NCI-H345 treated with DMSO at 0.1 percent for 48 hours (cell line): ENCODE measurements at regions not wholly inside any gene's neighbourhood (a gene's known extent, or its start where the extent isn't known, plus 50 kb on each side); places are given as distances from the start of the nearest gene placed in this dataset.

Experiments
- DNase-seq: peaks from one replicate; lab custom pipeline; 2025; ENCODE audit not compliant: unreplicated experiment; lab: John Stamatoyannopoulos, UW

DNA sequence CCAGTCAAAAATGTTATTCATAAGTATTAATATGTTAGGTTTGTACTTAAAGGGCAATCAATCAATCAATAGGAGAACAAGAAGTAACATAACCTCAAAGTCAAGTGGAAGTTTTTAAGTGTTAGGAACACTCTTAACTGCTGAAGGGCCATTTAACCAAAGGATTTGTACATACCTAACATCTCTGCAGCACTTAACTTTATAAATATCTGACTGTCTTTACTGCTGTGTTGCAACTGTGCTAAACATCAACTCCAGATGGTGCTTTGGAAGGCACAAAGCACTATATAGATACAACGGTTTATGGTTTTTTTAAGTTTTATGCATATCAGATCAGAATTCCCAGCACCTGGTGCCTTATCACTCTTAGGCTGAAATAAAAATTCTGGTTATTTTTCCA lies 604.9 kb upstream of the PTGER4 start:
- DNase-seq, result no peak

DNA sequence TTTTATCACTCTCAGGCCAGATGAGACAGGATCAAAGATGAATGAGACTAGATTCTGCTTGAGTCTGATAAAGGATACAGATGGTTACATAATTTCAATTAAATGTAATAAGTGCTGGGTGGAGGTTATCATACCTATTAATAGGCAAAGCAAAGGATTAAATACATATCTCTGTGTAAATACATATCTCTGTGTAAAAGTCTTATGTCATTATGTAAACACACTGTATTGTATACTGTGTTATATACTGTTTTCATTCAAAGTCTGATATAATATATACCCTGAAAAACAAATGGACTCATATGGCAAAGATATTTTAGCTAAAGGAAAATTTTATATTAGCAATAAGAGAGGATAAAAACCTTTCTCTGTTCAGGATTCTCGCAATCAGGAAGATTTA lies 605.8 kb upstream of the PTGER4 start:
- DNase-seq, result no peak

DNA sequence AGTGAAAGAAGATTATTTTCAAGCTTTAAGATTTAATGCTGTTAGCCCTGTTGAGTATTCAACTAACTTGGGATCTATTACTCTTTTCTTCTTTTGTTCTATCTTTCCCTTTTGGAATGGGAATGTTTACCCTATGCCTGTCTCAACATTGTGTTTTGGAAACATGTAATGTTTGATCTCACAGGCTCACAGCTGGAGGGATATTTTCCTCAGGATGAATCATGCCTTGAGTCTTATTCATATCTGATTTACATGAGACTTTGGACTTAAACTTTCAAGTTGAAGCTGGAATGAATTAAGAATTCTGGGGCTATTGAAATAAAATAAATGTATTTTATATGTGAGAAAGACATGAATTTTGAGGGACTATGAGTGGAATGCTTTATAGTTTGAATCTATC lies 607.8 kb upstream of the PTGER4 start:
- DNase-seq, result no peak

DNA sequence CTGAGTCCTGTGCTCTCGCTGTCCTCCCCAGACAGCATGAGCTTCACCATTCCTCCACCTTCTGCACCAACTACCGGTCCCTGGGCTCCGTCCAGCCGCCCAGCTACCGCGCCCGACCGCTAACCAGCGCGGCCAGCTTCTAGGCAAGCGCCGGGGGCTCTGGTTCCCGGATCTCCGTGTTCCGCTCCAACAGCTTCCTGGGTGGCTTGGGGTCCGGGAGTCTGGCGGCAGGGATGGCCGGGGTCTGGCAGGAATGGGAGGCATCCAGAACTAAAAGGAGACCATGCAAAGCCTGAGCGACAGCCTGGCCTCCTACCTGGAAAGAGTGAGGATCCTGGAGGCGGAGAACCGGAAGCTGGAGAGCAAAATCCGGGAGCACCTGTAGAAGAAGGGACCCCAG lies 613.1 kb upstream of the PTGER4 start:
- no peak for DNase-seq

DNA sequence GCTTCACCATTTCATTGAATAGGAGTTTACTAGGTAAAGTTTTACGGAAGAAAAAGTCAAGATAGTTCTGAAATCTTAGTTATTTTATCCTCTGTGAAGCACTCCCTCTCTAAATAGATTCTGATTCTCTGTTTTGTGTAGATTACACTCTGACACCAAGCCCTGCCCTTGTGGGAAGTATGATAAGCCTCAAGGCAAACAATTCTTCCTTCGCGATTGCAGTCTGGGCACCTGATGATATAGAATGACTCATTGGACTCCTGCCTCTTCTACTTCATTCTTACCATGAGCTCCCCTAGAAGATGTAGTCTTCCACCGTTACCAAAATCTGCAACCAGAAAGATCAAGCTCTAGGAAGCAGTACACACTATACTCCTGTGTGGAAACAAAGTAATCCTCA lies 626.9 kb upstream of the PTGER4 start:
- no peak for DNase-seq

DNA sequence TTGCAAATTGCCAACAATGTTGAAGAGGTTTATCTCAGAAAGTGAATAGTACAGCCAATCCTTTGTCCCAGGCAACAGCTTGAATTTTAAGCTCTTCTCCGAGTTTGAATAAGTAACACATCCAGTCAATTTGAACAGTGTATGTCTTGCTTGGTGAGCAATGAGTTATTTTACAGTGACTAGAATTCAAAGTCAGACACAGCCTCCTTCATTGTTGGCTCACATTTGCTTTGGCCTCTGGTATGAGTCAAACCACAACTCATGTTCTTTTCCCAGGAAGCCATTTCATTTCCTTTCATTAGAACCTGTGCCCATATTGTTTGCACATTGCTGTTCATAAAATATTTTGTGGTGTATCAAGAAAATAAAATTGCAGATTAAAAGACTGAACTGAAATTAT lies 622.0 kb upstream of the DAB2 start:
- no peak for DNase-seq

DNA sequence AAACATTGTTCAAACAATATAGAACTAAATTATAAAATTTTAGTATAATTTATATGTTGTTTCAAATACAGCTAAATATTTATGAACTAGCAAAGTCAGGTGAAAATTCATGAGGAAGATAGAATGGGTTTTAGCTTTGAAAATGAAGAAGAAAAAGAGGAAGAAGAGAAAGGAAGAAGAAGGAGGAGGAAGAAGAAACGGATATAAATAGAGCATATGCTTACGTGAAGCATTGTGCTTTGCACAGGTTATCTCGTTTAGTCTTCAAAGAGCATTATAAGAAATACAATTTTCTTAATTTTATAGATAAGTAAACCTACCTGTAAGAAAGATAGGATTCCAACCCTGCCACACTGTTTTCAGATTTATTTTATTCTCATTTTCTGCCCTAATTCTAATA lies 620.6 kb upstream of the DAB2 start:
- DNase-seq, result no peak

DNA sequence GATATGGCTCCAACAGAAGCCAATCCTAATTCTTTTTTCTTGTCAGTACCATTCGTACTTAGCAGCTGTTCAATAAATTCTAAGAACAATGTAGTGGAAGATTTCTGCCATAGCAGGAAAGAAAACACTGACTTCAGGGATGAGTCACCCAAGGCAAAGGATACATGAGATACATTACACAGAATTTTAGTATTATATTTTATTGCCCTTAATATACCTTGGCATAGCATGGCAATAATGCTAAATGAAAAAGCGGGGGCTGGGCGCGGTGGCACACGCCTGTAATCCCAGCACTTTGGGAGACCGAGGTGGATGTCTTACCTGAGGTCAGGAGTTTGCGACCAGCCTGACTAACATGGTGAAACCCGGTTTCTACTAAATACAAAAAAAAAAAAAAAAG lies 619.1 kb upstream of the DAB2 start:
- no peak for DNase-seq

DNA sequence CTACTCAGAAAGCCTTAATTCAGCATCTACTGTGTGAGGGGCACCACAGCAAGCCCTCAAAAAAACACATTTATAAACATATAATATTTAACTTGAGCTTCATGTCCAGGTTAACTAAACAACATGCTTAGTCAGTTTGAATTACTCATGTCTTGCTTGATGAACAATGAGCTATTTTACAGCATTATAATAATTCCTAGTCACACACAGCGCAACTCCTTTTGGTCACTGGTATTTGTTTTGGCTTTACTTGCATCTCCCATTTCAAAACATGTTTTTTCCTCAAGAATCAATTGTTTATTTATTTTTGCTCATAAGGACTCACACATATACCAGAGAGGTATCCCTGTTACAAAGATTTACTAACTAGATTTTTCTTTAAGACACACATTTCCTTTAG lies 616.7 kb upstream of the DAB2 start:
- no peak for DNase-seq

DNA sequence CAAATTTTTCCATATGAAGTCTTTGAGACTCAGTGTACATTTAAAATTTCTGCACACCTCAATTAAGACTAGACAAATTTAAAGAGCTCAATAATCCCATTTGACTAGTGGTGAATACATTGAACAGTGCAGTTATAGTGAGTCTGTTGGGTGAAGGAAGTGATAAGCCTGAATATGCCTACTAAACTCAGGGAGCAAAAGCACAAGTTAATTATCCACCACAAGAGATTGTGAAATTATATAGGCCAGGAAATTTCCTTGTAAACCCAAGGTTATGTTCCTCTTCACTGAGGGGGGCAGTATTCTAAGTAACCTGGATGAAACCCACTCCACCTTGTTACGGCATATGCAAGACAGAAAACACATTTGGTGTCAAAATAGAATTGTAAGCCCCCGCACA lies 612.9 kb upstream of the DAB2 start:
- no peak for DNase-seq

DNA sequence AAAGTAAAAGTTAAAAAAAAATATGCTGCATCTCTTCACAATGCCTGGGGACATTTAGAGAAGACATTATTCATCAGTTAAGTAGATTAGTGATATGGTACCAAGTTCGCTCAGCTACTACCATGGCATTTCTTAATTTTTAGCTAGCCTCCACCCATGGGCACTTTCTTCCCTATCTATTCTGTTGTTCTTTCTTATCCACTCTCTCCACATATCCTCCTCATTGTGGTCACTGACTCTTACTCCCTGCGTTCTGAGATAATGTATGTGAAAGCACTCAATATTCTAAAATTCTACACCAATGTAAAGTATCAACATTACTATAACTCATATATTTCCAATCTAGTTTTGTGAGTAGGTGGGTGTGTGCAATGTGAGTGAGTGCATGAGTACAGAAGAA lies 609.7 kb upstream of the DAB2 start:
- no peak for DNase-seq

DNA sequence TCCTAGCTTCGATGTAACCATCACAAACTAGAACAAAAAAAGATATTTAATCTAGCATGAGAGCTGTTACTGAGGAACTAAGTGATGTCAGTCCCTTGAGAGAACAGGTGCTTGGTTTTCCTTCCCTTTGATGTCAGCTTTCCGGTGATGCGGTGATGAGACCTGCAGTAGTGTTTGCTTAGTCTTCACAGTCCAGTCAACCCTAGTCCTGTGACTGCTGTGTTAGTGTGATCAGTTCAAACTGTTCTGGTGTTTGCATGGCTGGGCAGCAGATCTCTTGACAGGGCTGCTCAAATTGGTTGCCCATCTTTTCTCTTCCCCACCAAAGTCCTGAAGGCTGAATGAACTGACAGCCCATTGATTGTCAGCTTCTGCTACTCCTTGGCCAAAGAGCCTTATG lies 608.6 kb upstream of the DAB2 start:
- DNase-seq, result no peak

DNA sequence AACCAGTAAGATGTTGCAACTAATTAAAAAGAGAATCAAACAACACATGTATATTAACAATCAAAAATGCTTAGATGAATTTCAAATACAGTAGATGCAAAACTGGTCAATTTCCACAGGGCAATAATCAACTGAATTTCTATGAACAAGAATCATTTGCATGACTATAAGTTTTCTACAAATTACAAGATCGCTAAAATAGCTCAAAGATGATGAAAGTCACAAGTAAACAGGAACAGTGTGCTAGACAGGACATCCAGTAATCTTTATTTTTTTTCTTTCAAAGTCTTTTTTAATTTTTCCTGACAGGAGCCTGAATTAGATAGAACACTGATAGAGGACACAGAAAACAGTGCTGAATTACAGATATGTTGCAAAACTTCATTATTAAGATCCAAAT lies 608.2 kb upstream of the DAB2 start:
- no peak for DNase-seq

DNA sequence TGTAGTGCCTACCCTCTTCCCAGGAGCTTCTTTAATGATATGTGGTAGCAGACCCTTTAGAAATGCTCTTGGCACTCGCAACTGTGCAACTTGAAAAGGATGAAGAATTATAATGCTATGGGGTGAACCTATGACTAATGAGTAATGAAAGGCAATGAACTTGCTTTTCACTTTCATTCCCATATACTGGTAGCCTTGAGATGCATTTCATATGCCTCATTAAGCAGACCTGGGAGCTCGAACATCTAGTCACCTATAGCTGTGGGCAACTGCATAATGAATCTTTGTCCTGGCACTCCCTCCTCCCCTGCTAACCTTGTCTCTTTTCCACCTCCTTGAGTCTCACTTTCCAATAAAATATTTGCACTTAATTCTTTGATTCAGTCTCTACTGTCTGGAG lies 605.9 kb upstream of the DAB2 start:
- no peak for DNase-seq

DNA sequence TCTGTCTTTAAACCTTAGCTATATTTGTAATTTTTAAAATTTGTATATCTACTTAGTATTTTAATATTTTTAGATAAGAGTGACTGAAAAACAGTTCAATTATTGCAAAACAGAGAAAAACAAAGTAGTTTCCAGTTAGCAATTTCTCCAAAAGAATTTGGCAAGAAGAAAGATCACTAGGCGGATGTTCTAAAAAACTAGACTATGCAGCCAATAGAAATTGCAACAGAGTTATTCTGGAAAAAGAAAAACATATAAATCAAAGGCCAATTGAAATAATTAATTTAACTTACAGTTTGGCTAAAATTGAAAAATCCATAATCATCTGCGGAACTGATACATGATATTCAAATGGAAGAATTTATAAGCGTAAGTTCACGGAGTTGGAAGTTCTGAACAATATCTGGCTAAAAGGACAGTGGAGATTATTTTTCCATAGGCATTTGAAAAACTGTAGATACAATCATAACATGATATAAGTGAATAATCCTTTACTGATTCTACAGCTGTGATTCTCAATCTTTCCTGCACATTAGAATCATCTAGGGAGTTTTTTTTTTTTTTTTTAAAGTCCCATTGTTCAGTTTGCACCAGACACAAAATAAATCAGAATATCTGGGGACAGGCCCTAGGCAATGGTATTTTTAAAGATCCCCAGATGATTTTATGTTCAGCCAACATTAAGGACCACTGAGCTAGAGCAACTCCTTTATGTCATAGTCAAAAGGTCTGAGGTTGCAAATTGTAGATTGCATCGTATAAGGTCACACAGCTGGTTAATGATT lies 605.1 kb upstream of the DAB2 start:
- no peak for DNase-seq

DNA sequence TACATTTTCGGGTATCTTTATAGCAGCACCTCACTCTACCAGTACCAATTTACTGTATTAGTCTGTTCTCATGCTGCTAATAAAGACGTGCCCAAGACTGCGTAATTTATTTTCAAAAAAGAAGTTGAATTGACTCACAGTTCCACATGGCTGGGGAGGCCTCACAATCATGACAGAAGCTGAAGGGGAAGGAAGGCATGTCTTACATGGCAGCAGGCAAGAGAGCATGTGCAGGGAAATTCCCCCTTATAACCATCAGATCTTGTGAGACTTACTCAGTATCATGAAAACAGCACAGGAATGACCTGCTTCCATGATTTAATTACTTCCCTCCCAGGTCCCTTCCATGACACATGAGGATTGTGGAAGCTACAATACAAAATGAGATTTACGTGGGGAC lies 602.6 kb upstream of the DAB2 start:
- no peak for DNase-seq

DNA sequence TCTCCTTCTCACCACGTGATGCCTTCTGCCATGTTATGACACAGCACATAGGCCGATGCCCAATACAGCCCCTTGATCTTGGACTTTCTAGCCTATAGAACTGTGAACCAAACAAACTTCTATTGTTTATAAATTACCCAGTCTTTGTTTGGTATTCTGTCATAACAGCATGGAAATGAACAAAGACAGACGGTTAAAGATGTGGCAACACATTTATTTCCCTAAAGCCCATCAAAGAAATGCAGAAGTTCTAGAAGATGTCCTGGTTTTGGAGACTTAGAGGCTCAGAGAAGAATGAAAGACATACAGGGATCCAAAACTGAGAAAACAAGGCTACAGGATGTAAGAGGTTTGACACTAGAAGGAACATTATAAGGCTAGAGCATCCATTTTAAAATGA lies 600.8 kb upstream of the DAB2 start:
- no peak for DNase-seq

DNA sequence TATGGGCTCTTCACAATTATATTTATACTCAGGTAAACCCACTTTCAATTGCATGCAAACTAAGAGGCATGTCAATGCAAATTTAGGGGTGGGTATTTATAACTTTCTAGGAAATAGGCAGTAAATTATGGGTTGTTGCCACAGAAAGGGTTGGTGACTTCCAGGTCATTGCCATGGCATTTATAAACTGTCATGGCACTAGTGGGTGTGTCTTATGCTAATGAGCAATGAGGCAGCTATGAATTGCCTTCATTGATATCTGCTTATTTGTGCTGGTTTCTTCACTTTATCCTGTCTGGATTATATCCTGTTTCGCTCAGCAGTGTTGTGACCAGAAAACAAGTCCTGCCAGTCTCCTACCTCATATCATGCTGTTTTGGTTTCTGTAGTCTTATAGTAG lies 597.3 kb upstream of the DAB2 start:
- DNase-seq, result no peak

DNA sequence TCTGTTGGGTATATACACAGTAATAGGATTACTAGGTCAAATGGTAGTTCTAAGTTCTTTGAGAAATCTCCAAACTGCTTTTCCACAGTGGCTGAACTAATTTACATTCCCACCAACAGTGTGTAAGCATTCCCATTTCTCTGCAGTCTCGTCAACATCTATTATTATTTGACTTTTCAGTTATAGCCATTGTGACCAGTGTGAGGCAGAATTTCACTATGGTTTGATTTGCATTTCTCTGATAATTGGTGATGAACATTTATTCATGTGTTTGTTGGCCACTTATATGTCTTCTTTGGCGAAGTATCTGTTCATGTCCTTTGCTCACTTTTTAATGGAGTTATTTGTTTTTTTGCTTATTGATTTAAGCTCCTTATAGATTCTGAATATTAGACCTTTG lies 596.2 kb upstream of the DAB2 start:
- no peak for DNase-seq

DNA sequence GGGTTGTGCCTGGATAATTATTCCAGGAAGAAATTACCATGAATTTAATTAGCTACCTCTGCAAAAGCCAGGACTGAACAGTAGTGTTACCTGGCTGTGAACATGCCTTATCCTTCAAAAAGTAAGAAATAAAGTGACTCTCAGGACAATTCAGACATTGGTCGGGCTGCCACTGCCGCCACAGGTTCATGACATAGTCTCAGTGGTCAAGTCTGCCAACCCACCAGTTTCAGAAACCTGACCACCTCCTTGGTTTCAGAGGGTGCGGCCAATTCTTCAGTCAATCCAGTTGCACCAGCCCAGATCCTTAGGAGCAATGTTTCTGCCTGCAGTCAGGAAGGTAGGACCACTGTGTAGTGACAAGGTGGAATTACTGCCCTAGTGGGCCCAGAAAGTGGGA lies 593.1 kb upstream of the DAB2 start:
- DNase-seq, result no peak

DNA sequence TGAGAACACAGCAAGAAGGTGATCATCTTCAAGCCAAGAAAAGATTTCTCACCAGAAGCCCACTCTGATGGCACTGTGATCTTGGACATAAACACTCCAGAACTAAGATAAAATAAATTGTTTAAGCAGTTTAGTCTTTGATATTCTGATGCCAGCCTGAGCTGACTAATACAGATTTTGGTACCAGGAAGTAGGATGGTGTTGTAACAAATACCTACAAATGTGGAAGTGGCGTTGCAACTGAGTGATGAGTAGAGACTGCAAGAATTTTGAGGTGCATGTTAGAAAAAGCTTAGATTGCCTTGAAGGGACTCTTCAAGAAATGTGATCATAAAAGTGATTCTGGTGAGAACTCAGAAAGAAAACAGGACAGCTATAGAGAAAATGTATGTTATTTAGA lies 592.4 kb upstream of the DAB2 start:
- DNase-seq, result no peak

DNA sequence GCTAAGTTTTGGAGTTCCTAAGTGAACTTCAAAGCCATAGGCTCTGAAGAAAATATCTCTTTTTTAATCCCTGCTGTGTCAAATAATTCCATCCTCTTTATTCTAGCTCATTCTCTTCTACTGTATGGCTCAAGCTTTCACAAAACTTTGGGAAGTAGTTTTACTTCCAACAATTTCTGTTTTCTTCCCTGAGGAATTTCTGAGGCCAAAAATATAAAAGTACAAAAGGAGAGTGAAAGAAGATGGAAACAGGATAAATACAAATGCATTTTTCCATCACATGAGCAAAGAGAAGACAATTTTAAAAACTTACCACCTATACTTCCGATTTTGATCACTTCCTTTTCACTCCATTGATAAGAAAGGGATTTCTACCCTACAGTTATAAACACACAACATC lies 585.7 kb upstream of the DAB2 start:
- DNase-seq, result no peak

DNA sequence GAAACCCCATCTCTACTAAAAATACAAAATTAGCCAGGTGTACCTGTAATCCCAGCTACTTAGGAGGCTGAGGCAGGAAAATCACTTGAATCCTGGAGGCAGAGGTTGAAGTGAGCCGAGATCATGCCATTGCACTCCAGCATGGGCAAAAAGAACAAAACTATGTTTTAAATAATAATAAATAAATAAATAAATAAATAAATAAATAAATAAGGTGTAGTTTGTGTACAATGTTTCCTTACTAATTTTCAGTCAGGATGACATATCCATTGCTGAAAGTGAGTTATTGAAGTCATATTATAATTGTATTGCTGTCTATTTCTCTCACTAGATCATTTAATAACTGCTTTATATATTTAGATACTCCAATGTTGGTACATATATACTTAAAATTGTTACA lies 581.5 kb upstream of the DAB2 start:
- DNase-seq, result no peak

DNA sequence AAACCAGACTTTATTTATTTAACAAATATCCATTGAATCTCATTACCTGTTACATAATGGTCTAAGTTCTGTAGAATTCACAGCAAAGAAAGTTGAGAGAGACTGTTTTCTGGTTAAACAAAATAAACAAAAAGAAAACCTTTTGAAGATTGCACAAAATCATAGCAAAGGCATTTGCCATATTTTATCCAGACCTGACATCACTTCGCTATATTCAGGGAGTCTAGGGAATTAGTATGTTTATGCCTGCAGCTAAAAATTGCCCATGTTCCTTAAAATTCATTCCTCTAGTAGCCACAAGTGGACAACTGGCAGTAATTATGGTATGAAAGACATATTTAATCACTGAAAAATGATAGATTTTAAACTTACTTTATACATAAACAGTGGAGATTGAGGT lies 577.0 kb upstream of the DAB2 start:
- DNase-seq, result no peak
